Prostate gland (tissue), 2 donors: ENCODE measurements at regions not wholly inside any gene's neighbourhood (a gene's known extent, or its start where the extent isn't known, plus 50 kb on each side); places are given as distances from the start of the nearest gene placed in this dataset.

Source experiments
- CTCF ChIP-seq, 4 experiments: fragments of 200-600 bp in 2 of 4; fragments of 450-650 bp in 2 of 4; sonication (generic) in 2 of 4; IDR thresholded peaks; 1 replicate in 3 of 4; 2 replicates in 1 of 4; pipeline ENCODE4 v1.5.1; 2016 to 2019; ENCODE audit warnings: antibody characterized with exemption in 4 of 4, mild to moderate bottlenecking in 2 of 4, moderate library complexity in 2 of 4
- POLR2AphosphoS5 ChIP-seq: sonication (generic); formaldehyde crosslinking; IDR thresholded peaks from one replicate; pipeline ENCODE4 v1.6.1; 2017; ENCODE audit warnings: antibody characterized with exemption

GRCh38 chr6:22099231-22099630 is 197.6 kb downstream of the PRL start:
- TF ChIP-seq POLR2AphosphoS5 = no peak
- no peak for TF ChIP-seq CTCF (IDR thresholded peaks at IDR 0.05)
